Lower leg skin (tissue), 3 donors: ENCODE measurements at regions not wholly inside any gene's neighbourhood (a gene's known extent, or its start where the extent isn't known, plus 50 kb on each side); places are given as distances from the start of the nearest gene placed in this dataset.

Experiments used
- CTCF ChIP-seq, 3 donors: fragments of 450-650 bp; IDR thresholded peaks; one replicate each; pipeline ENCODE4 v1.5.1; 2016; ENCODE audit warnings: antibody characterized with exemption in 3 of 3, mild to moderate bottlenecking in 3 of 3, moderate library complexity in 2 of 3
- POLR2A ChIP-seq, 2 donors: fragments of 450-650 bp; IDR thresholded peaks; one replicate each; pipeline ENCODE4 v1.6.1; 2016 to 2017; ENCODE audit warnings: antibody characterized with exemption in 2 of 2, mild to moderate bottlenecking in 1 of 2, moderate library complexity in 1 of 2

GRCh38 chr10:64486149-64486548 is 964.9 kb downstream of the REEP3 start:
- TF ChIP-seq POLR2A (IDR thresholded peaks at IDR 0.05) (no peak), CTCF (IDR thresholded peaks at IDR 0.05) (no peak)
